Liver (tissue), 8 donors: ENCODE measurements at regions not wholly inside any gene's neighbourhood (a gene's known extent, or its start where the extent isn't known, plus 50 kb on each side); places are given as distances from the start of the nearest gene placed in this dataset.

Experiments
- DNase-seq: peaks from one replicate; pipeline ENCODE4 v3.0.0-alpha.2; 2017; ENCODE audit warnings: low spot score
- H3K27ac ChIP-seq, 2 donors: one replicate each; pipeline ENCODE4 v1.7.0; 2013; ENCODE audit warnings: inconsistent platforms in 2 of 2, low read length in 2 of 2, control low read depth in 1 of 2, low read depth in 1 of 2, mild to moderate bottlenecking in 1 of 2
- H3K27me3 ChIP-seq, 4 donors: one replicate each; pipeline versions ENCODE4 v1.6.1 to v1.7.0; 2013; ENCODE audit warnings: low read length in 3 of 4, inconsistent platforms in 1 of 4, mild to moderate bottlenecking in 1 of 4, moderate library complexity in 1 of 4; ENCODE audit not compliant: control insufficient read depth in 4 of 4, insufficient read depth in 4 of 4
- H3K36me3 ChIP-seq, 4 donors: one replicate each; pipeline versions ENCODE4 v1.6.1 to v1.7.0; 2013; ENCODE audit warnings: low read length in 3 of 4, mild to moderate bottlenecking in 3 of 4, low read depth in 1 of 4, moderate library complexity in 1 of 4; ENCODE audit not compliant: control insufficient read depth in 4 of 4, insufficient read depth in 3 of 4
- H3K4me1 ChIP-seq, 4 donors: one replicate each; pipeline versions ENCODE4 v1.6.1 to v1.7.0; 2013; ENCODE audit warnings: low read length in 3 of 4, mild to moderate bottlenecking in 3 of 4, moderate library complexity in 1 of 4; ENCODE audit not compliant: control insufficient read depth in 4 of 4, insufficient read depth in 4 of 4
- H3K4me3 ChIP-seq, 3 donors: one replicate each; pipeline versions ENCODE4 v1.6.1 to v1.7.0; 2013; ENCODE audit warnings: low read length in 3 of 3, control low read depth in 1 of 3, low read depth in 1 of 3, mild to moderate bottlenecking in 1 of 3
- H3K9ac ChIP-seq, 2 donors: one replicate each; pipeline ENCODE4 v1.7.0; 2013; ENCODE audit warnings: low read length in 2 of 2, mild to moderate bottlenecking in 2 of 2, moderate library complexity in 2 of 2, control low read depth in 1 of 2, low read depth in 1 of 2
- H3K9me3 ChIP-seq, 4 donors: one replicate each; pipeline versions ENCODE4 v1.6.1 to v1.7.0; 2013; ENCODE audit warnings: low read length in 3 of 4; ENCODE audit not compliant: control insufficient read depth in 4 of 4
- EGR1 ChIP-seq, 2 donors: IDR thresholded peaks; 2 replicates each; pipeline ENCODE4 v1.6.1; 2016 to 2018; ENCODE audit warnings: antibody characterized with exemption in 2 of 2, low read depth in 2 of 2
- FOXA1 ChIP-seq: IDR thresholded peaks from 2 replicates; pipeline ENCODE4 v1.6.1; 2016; ENCODE audit warnings: antibody characterized with exemption
- FOXA2 ChIP-seq: IDR thresholded peaks from 2 replicates; pipeline ENCODE4 v1.6.1; 2016; ENCODE audit warnings: antibody characterized with exemption
- GABPA ChIP-seq, 2 donors: IDR thresholded peaks in 1 of 2; conservative IDR thresholded peaks in 1 of 2; 2 replicates each; pipeline ENCODE4 v1.6.1; 2016; ENCODE audit warnings: antibody characterized with exemption in 2 of 2, mild to moderate bottlenecking in 1 of 2, moderate library complexity in 1 of 2
- HNF4A ChIP-seq, 2 donors: conservative IDR thresholded peaks; 2 replicates each; pipeline ENCODE4 v1.6.1; 2016; ENCODE audit warnings: antibody characterized with exemption in 2 of 2, mild to moderate bottlenecking in 2 of 2
- HNF4G ChIP-seq: IDR thresholded peaks from 2 replicates; pipeline ENCODE4 v1.6.1; 2016; ENCODE audit warnings: antibody characterized with exemption
- JUND ChIP-seq, 2 donors: IDR thresholded peaks; 2 replicates each; pipeline ENCODE4 v1.6.1; 2016; ENCODE audit warnings: antibody characterized with exemption in 2 of 2
- NR2F2 ChIP-seq: IDR thresholded peaks from 2 replicates; pipeline ENCODE4 v1.6.1; 2016; ENCODE audit warnings: antibody characterized with exemption
- RAD21 ChIP-seq, 2 donors: IDR thresholded peaks; 2 replicates each; pipeline ENCODE4 v1.6.1; 2016; ENCODE audit warnings: antibody characterized with exemption in 2 of 2, mild to moderate bottlenecking in 2 of 2
- RXRA ChIP-seq, 2 donors: IDR thresholded peaks; 2 replicates each; pipeline ENCODE4 v1.6.1; 2017 to 2018; ENCODE audit warnings: antibody characterized with exemption in 2 of 2, mild to moderate bottlenecking in 1 of 2
- SP1 ChIP-seq: IDR thresholded peaks from 2 replicates; pipeline ENCODE4 v1.6.1; 2018; ENCODE audit warnings: antibody characterized with exemption, mild to moderate bottlenecking
- YY1 ChIP-seq: IDR thresholded peaks from 2 replicates; pipeline ENCODE4 v1.6.1; 2016; ENCODE audit warnings: antibody characterized with exemption, mild to moderate bottlenecking
- WGBS: extraction: QIAGEN DNeasy Blood & Tissue Kit; methylation state at CpG from one replicate; pipeline ENCODE4 v1.1.7; 2013; 5-methylcytosine and 5-hydroxymethylcytosine counted together
- TF ChIP-seq, protein P1 (sequence below): IDR thresholded peaks from 2 replicates; pipeline ENCODE4 v1.6.1; 2016; ENCODE audit warnings: antibody characterized with exemption, mild to moderate bottlenecking
- TF ChIP-seq, protein P2 (sequence below): IDR thresholded peaks from 2 replicates; pipeline ENCODE4 v1.6.1; 2016; ENCODE audit warnings: antibody characterized with exemption
- TF ChIP-seq, protein P3 (sequence below): fragments of 150-350 bp; IDR thresholded peaks from 2 replicates; pipeline ENCODE4 v1.5.1; 2017; ENCODE audit warnings: improper control_type of control experiment, low read depth, low read length; ENCODE audit not compliant: missing input control
- TF ChIP-seq, protein P4 (sequence below): IDR thresholded peaks from 2 replicates; pipeline ENCODE4 v1.6.1; 2016; ENCODE audit warnings: antibody characterized with exemption
- TF ChIP-seq, protein P5 (sequence below): IDR thresholded peaks from 2 replicates; pipeline ENCODE4 v1.6.1; 2016; ENCODE audit warnings: antibody characterized with exemption
- donor health status: healthy.
- donor health status: healthy.
- donor health status: healthy.
- donor health status: healthy.
- donor health status: healthy.

DNA sequence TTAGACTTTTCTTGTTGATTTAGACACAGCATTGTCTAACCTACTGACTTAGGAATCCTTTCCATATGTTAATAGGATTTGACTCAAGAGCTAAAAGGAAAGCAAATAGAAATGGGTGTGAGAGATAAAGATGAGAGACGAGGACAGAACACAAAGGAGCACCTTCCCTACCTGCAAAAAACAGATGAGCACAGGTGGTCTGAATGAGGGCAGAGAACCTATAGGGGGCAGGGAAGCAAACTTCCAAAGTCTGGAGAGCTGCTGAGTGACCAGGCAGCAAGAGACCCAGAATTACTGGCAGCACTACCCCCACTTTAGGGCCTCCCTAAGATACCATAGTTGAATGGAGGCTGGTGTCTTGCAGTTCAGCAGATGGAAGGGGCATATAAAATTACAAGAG lies 98.1 kb upstream of the CTNNB1 start:
- H3K4me3 ChIP-seq, result no peak overlapping the region
- TF ChIP-seq JUND (IDR thresholded peaks at IDR 0.05) (no peak), RXRA (IDR thresholded peaks at IDR 0.05) (no peak), GABPA (IDR thresholded peaks at IDR 0.05 in 1 of 2, conservative IDR thresholded peaks at IDR 0.05 in 1 of 2) (no peak), YY1 (no peak), NR2F2 (no peak), HNF4G (no peak), FOXA2 (no peak), RAD21 (IDR thresholded peaks at IDR 0.05) (no peak)
- TF ChIP-seq, protein P1, sequence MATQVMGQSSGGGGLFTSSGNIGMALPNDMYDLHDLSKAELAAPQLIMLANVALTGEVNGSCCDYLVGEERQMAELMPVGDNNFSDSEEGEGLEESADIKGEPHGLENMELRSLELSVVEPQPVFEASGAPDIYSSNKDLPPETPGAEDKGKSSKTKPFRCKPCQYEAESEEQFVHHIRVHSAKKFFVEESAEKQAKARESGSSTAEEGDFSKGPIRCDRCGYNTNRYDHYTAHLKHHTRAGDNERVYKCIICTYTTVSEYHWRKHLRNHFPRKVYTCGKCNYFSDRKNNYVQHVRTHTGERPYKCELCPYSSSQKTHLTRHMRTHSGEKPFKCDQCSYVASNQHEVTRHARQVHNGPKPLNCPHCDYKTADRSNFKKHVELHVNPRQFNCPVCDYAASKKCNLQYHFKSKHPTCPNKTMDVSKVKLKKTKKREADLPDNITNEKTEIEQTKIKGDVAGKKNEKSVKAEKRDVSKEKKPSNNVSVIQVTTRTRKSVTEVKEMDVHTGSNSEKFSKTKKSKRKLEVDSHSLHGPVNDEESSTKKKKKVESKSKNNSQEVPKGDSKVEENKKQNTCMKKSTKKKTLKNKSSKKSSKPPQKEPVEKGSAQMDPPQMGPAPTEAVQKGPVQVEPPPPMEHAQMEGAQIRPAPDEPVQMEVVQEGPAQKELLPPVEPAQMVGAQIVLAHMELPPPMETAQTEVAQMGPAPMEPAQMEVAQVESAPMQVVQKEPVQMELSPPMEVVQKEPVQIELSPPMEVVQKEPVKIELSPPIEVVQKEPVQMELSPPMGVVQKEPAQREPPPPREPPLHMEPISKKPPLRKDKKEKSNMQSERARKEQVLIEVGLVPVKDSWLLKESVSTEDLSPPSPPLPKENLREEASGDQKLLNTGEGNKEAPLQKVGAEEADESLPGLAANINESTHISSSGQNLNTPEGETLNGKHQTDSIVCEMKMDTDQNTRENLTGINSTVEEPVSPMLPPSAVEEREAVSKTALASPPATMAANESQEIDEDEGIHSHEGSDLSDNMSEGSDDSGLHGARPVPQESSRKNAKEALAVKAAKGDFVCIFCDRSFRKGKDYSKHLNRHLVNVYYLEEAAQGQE, result no peak
- TF ChIP-seq, protein P2, sequence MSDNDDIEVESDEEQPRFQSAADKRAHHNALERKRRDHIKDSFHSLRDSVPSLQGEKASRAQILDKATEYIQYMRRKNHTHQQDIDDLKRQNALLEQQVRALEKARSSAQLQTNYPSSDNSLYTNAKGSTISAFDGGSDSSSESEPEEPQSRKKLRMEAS, result no peak
- TF ChIP-seq, protein P3, sequence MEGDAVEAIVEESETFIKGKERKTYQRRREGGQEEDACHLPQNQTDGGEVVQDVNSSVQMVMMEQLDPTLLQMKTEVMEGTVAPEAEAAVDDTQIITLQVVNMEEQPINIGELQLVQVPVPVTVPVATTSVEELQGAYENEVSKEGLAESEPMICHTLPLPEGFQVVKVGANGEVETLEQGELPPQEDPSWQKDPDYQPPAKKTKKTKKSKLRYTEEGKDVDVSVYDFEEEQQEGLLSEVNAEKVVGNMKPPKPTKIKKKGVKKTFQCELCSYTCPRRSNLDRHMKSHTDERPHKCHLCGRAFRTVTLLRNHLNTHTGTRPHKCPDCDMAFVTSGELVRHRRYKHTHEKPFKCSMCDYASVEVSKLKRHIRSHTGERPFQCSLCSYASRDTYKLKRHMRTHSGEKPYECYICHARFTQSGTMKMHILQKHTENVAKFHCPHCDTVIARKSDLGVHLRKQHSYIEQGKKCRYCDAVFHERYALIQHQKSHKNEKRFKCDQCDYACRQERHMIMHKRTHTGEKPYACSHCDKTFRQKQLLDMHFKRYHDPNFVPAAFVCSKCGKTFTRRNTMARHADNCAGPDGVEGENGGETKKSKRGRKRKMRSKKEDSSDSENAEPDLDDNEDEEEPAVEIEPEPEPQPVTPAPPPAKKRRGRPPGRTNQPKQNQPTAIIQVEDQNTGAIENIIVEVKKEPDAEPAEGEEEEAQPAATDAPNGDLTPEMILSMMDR, result no peak
- DNase-seq, result no peak
- H3K27ac ChIP-seq, result no peak overlapping the region
- no peaks in the 10 kb centered on the region for H3K36me3 ChIP-seq
- no peaks in the 10 kb centered on the region for H3K4me1 ChIP-seq
- no peaks in the 10 kb centered on the region for H3K27me3 ChIP-seq
- H3K9me3 ChIP-seq, result no peaks in the 10 kb centered on the region
- 91% methylated on average over 1 of the region's 1 CpG for WGBS
- no peak overlapping the region for H3K9ac ChIP-seq

DNA sequence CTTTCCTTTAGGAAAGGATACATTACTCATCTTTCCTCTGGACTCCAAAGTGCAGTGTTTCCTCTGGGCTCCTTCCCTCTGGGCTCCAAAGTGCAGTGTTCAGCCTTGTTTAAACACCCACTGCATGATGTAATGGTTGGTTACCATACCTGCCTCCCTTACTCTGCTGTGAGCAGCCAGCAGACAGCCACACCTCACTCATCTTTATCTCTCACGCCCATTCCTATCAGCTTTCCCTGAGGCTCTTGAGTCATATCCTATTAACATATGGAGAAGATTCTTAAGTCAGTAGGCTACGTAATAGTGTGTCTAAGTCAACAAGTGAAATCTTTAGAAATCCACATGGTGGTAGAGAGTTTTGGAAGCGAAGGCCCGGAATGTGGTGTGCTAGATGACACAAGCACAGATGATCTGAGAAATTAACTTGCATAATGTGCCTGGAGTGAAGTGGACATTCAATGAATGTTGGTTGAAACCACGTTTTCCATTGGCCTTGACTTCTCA lies 97.2 kb upstream of the CTNNB1 start:
- Histone ChIP-seq H3K9ac (no peak overlapping the region), H3K4me3 (no peak overlapping the region), H3K4me1 (no peaks in the 10 kb centered on the region), H3K27me3 (no peaks in the 10 kb centered on the region), H3K27ac (no peak overlapping the region), H3K36me3 (no peaks in the 10 kb centered on the region), H3K9me3 (no peaks in the 10 kb centered on the region)
- TF ChIP-seq HNF4G, result peak; percentile 16
- TF ChIP-seq, protein P4, sequence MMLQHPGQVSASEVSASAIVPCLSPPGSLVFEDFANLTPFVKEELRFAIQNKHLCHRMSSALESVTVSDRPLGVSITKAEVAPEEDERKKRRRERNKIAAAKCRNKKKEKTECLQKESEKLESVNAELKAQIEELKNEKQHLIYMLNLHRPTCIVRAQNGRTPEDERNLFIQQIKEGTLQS, result no peak
- TF ChIP-seq, protein P2, result no peak
- no peak for TF ChIP-seq RXRA (IDR thresholded peaks at IDR 0.05)
- no peak for TF ChIP-seq FOXA2
- TF ChIP-seq SP1, result peak; percentile 17
- TF ChIP-seq YY1, result no peak
- no peak for TF ChIP-seq NR2F2
- peak in 1 of 2 donors; percentile 7 for TF ChIP-seq RAD21 (IDR thresholded peaks at IDR 0.05)
- TF ChIP-seq HNF4A (conservative IDR thresholded peaks at IDR 0.05), result peak; percentile 74 to 81
- TF ChIP-seq JUND (IDR thresholded peaks at IDR 0.05), result peak in 1 of 2 donors; percentile 25
- no peak for TF ChIP-seq FOXA1
- TF ChIP-seq, protein P5, sequence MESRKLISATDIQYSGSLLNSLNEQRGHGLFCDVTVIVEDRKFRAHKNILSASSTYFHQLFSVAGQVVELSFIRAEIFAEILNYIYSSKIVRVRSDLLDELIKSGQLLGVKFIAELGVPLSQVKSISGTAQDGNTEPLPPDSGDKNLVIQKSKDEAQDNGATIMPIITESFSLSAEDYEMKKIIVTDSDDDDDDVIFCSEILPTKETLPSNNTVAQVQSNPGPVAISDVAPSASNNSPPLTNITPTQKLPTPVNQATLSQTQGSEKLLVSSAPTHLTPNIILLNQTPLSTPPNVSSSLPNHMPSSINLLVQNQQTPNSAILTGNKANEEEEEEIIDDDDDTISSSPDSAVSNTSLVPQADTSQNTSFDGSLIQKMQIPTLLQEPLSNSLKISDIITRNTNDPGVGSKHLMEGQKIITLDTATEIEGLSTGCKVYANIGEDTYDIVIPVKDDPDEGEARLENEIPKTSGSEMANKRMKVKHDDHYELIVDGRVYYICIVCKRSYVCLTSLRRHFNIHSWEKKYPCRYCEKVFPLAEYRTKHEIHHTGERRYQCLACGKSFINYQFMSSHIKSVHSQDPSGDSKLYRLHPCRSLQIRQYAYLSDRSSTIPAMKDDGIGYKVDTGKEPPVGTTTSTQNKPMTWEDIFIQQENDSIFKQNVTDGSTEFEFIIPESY, result no peak
- no peak for TF ChIP-seq EGR1 (IDR thresholded peaks at IDR 0.05; ENCODE audit: low read depth in 2 of 2)
- no peak for DNase-seq
- 88% methylated on average over 5 of the region's 5 CpGs for WGBS
